HEK293 (cell line): ENCODE measurements at regions not wholly inside any gene's neighbourhood (a gene's known extent, or its start where the extent isn't known, plus 50 kb on each side); places are given as distances from the start of the nearest gene placed in this dataset.

Experiments used
- BCL11B ChIP-seq: fragments of 450-650 bp; formaldehyde crosslinking; IDR thresholded peaks from 2 replicates; pipeline ENCODE4 v1.5.1; 2016; ENCODE audit warnings: low read depth, missing biosample characterization, missing genetic modification characterization
- FEZF1 ChIP-seq: fragments of 450-650 bp; formaldehyde crosslinking; IDR thresholded peaks from 2 replicates; pipeline ENCODE4 v1.5.1; 2016; ENCODE audit warnings: missing biosample characterization, missing genetic modification characterization
- GLIS1 ChIP-seq: fragments of 450-650 bp; formaldehyde crosslinking; IDR thresholded peaks from 2 replicates; pipeline ENCODE4 v1.5.1; 2016; ENCODE audit warnings: missing biosample characterization, missing genetic modification characterization
- ZNF596 ChIP-seq: fragments of 450-650 bp; IDR thresholded peaks from 2 replicates; pipeline ENCODE4 v1.5.0; 2018; ENCODE audit warnings: missing biosample characterization, mild to moderate bottlenecking, missing genetic modification characterization, moderate library complexity
- ZNF660 ChIP-seq: fragments of 450-650 bp; IDR thresholded peaks from 2 replicates; pipeline ENCODE4 v1.5.1; 2018; ENCODE audit warnings: missing biosample characterization, mild to moderate bottlenecking, missing genetic modification characterization
- ZSCAN30 ChIP-seq: fragments of 450-650 bp; IDR thresholded peaks from 2 replicates; pipeline ENCODE4 v1.5.1; 2018; ENCODE audit warnings: missing biosample characterization, mild to moderate bottlenecking, missing genetic modification characterization, moderate library complexity
- TF ChIP-seq, protein P1 (sequence below): fragments of 450-650 bp; formaldehyde crosslinking; IDR thresholded peaks from 2 replicates; pipeline ENCODE4 v1.5.1; 2016; ENCODE audit warnings: missing biosample characterization, missing genetic modification characterization
- TF ChIP-seq, protein P2 (sequence below): fragments of 450-650 bp; formaldehyde crosslinking; IDR thresholded peaks from 2 replicates; pipeline ENCODE4 v1.5.1; 2016; ENCODE audit warnings: missing biosample characterization, missing genetic modification characterization
- TF ChIP-seq, protein P3 (sequence below): fragments of 450-650 bp; formaldehyde crosslinking; IDR thresholded peaks from 2 replicates; pipeline ENCODE4 v1.5.1; 2017; ENCODE audit warnings: missing biosample characterization, missing genetic modification characterization

- no peak for TF ChIP-seq ZSCAN30
- no peak for TF ChIP-seq ZNF596 (tag by site-specific recombination)
- TF ChIP-seq, protein P1, sequence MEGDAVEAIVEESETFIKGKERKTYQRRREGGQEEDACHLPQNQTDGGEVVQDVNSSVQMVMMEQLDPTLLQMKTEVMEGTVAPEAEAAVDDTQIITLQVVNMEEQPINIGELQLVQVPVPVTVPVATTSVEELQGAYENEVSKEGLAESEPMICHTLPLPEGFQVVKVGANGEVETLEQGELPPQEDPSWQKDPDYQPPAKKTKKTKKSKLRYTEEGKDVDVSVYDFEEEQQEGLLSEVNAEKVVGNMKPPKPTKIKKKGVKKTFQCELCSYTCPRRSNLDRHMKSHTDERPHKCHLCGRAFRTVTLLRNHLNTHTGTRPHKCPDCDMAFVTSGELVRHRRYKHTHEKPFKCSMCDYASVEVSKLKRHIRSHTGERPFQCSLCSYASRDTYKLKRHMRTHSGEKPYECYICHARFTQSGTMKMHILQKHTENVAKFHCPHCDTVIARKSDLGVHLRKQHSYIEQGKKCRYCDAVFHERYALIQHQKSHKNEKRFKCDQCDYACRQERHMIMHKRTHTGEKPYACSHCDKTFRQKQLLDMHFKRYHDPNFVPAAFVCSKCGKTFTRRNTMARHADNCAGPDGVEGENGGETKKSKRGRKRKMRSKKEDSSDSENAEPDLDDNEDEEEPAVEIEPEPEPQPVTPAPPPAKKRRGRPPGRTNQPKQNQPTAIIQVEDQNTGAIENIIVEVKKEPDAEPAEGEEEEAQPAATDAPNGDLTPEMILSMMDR (tag by site-specific recombination), result no peak
- TF ChIP-seq, protein P2, sequence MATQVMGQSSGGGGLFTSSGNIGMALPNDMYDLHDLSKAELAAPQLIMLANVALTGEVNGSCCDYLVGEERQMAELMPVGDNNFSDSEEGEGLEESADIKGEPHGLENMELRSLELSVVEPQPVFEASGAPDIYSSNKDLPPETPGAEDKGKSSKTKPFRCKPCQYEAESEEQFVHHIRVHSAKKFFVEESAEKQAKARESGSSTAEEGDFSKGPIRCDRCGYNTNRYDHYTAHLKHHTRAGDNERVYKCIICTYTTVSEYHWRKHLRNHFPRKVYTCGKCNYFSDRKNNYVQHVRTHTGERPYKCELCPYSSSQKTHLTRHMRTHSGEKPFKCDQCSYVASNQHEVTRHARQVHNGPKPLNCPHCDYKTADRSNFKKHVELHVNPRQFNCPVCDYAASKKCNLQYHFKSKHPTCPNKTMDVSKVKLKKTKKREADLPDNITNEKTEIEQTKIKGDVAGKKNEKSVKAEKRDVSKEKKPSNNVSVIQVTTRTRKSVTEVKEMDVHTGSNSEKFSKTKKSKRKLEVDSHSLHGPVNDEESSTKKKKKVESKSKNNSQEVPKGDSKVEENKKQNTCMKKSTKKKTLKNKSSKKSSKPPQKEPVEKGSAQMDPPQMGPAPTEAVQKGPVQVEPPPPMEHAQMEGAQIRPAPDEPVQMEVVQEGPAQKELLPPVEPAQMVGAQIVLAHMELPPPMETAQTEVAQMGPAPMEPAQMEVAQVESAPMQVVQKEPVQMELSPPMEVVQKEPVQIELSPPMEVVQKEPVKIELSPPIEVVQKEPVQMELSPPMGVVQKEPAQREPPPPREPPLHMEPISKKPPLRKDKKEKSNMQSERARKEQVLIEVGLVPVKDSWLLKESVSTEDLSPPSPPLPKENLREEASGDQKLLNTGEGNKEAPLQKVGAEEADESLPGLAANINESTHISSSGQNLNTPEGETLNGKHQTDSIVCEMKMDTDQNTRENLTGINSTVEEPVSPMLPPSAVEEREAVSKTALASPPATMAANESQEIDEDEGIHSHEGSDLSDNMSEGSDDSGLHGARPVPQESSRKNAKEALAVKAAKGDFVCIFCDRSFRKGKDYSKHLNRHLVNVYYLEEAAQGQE (tag by site-specific recombination), result no peak
- TF ChIP-seq, protein P3, sequence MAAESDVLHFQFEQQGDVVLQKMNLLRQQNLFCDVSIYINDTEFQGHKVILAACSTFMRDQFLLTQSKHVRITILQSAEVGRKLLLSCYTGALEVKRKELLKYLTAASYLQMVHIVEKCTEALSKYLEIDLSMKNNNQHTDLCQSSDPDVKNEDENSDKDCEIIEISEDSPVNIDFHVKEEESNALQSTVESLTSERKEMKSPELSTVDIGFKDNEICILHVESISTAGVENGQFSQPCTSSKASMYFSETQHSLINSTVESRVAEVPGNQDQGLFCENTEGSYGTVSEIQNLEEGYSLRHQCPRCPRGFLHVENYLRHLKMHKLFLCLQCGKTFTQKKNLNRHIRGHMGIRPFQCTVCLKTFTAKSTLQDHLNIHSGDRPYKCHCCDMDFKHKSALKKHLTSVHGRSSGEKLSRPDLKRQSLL (tag by site-specific recombination), result no peak
- TF ChIP-seq FEZF1 (tag by site-specific recombination), result no peak
- TF ChIP-seq GLIS1 (tag by site-specific recombination), result no peak
- TF ChIP-seq ZNF660 (tag by site-specific recombination), result no peak
- no peak for TF ChIP-seq BCL11B (tag by site-specific recombination)
Observed at GRCh38 chr3:72065872-72066641, 281.1 kb upstream of the PROK2 start.
